Prostate gland (tissue), 2 donors: ENCODE measurements at regions not wholly inside any gene's neighbourhood (a gene's known extent, or its start where the extent isn't known, plus 50 kb on each side); places are given as distances from the start of the nearest gene placed in this dataset.

ENCODE experiments used
- DNase-seq: peaks from one replicate; pipeline ENCODE4 v3.0.0-alpha.2; 2019; ENCODE audit warnings: low spot score
- H3K27ac ChIP-seq, 2 donors: fragments of 200-600 bp; sonication (generic); 2 replicates each; pipeline ENCODE4 v1.5.1; 2017 to 2019
- H3K27me3 ChIP-seq: fragments of 200-600 bp; sonication (generic); replicated peaks from 2 replicates; pipeline ENCODE4 v1.5.1; 2019; ENCODE audit not compliant: insufficient read depth
- H3K36me3 ChIP-seq, 2 donors: fragments of 200-600 bp; sonication (generic); 1 replicate in 1 of 2; 2 replicates in 1 of 2; pipeline versions ENCODE4 v1.5.1 to v1.8.1; 2017 to 2019
- H3K4me1 ChIP-seq: fragments of 200-600 bp; sonication (generic); replicated peaks from 2 replicates; pipeline ENCODE4 v1.5.1; 2019
- H3K4me3 ChIP-seq, 2 donors: fragments of 200-600 bp; sonication (generic); 2 replicates each; pipeline ENCODE4 v1.5.1; 2017 to 2019
- H3K9me3 ChIP-seq: fragments of 200-600 bp; sonication (generic); 2 replicates; pipeline ENCODE4 v1.5.1; 2017
- POLR2A ChIP-seq: fragments of 450-650 bp; IDR thresholded peaks from one replicate; pipeline ENCODE4 v1.6.1; 2016; ENCODE audit warnings: antibody characterized with exemption, mild to moderate bottlenecking
- POLR2AphosphoS5 ChIP-seq: sonication (generic); formaldehyde crosslinking; IDR thresholded peaks from one replicate; pipeline ENCODE4 v1.6.1; 2017; ENCODE audit warnings: antibody characterized with exemption
- WGBS: methylation state at CpG from one replicate; pipeline ENCODE4 v1.1.5; 2018; 5-methylcytosine and 5-hydroxymethylcytosine counted together
- intact Hi-C: fragments of 100-400 bp; cut with DNase I; formaldehyde crosslinking; loops from one replicate; pipeline ENCODE4 v1.14.2; 2022
- TF ChIP-seq, protein P1 (sequence below), 4 experiments: fragments of 200-600 bp in 2 of 4; fragments of 450-650 bp in 2 of 4; sonication (generic) in 2 of 4; IDR thresholded peaks; 1 replicate in 3 of 4; 2 replicates in 1 of 4; pipeline ENCODE4 v1.5.1; 2016 to 2019; ENCODE audit warnings: antibody characterized with exemption in 4 of 4, mild to moderate bottlenecking in 2 of 4, moderate library complexity in 2 of 4

DNA sequence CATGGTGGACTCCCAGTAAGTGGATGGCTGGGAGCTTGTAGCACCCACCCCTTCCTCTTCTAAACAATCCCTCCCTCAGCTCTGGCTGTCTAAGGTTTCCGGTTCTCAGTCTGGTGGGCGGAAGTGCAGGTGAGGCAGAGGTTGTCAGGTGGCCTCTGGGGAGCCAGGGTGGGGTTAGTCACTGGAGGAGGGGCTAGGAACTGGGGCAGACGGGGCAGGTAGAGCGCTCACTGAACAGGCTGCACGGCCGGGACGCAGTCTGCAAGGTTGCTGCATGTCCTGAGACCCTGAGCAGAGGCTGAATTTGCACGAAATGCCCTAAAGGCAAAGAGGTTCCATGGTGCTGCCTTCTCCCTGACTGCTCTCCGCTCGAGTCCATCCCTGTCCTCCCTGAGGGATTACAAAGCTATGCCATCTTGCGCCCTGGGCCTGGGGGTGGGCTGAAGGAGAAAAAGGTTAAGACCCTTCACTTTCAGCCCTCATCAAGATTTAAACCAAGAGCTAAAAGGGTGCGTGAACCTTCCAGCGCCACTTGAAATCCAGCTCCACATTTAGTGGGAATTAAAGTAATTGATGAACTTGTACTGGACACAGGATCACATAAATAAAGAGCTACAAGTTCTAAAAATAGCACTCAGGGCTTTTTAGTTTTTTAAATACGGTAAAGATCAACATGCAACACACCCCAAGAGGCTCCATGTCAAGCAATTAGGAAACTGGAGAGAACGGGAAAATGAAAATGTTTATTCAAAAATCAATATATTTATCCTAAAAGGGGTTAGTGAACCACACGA, 62.3 kb upstream of the CTBP2 start:
- H3K36me3 ChIP-seq = no peaks in the 10 kb centered on the region
- H3K27me3 ChIP-seq = no peaks in the 10 kb centered on the region
- H3K4me3 ChIP-seq = no peak overlapping the region
- DNase-seq = no peak
- TF ChIP-seq, protein P1, sequence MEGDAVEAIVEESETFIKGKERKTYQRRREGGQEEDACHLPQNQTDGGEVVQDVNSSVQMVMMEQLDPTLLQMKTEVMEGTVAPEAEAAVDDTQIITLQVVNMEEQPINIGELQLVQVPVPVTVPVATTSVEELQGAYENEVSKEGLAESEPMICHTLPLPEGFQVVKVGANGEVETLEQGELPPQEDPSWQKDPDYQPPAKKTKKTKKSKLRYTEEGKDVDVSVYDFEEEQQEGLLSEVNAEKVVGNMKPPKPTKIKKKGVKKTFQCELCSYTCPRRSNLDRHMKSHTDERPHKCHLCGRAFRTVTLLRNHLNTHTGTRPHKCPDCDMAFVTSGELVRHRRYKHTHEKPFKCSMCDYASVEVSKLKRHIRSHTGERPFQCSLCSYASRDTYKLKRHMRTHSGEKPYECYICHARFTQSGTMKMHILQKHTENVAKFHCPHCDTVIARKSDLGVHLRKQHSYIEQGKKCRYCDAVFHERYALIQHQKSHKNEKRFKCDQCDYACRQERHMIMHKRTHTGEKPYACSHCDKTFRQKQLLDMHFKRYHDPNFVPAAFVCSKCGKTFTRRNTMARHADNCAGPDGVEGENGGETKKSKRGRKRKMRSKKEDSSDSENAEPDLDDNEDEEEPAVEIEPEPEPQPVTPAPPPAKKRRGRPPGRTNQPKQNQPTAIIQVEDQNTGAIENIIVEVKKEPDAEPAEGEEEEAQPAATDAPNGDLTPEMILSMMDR (IDR thresholded peaks at IDR 0.05) = no peak
- TF ChIP-seq POLR2AphosphoS5 = no peak
- TF ChIP-seq POLR2A = no peak
- no peaks in the 10 kb centered on the region for H3K4me1 ChIP-seq
- intact Hi-C loops = no loop called here
- no peaks in the 10 kb centered on the region for H3K9me3 ChIP-seq
- 90% methylated on average over 16 of the region's 16 CpGs for WGBS
- no peak overlapping the region for H3K27ac ChIP-seq

- Histone ChIP-seq H3K9me3 (no peaks in the 10 kb centered on the region), H3K4me1 (no peaks in the 10 kb centered on the region), H3K36me3 (no peaks in the 10 kb centered on the region), H3K4me3 (no peak overlapping the region), H3K27me3 (no peaks in the 10 kb centered on the region), H3K27ac (no peak overlapping the region)
- DNase-seq = no peak
- intact Hi-C loops = no loop called here
- 90% methylated on average over 8 of the region's 8 CpGs for WGBS
- TF ChIP-seq POLR2A = no peak
- TF ChIP-seq, protein P1 (IDR thresholded peaks at IDR 0.05) = no peak
- TF ChIP-seq POLR2AphosphoS5 = no peak
Observed at GRCh38 chr10:125221716-125222115, 61.4 kb upstream of the CTBP2 start.

DNA sequence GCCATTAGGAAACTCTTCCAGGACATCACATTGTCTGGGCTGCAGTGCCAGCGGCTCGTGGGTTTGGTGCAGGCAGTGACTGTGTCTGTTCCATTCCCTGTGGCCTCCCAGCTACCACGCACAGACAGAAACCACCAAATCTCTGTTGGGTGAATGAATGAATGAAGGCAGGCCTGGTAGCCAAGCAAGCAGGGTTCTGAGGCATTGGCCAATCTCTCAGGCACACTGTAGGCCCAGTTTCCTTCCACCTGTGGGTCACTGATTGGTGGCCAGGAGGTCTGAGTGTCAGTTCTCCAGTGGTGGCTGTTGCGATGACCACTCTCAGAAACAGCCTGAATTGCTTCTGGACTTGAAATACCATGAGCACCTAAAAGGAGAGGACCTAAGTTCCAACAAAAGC, 59.4 kb upstream of the CTBP2 start:
- TF ChIP-seq POLR2A (no peak), POLR2AphosphoS5 (no peak)
- TF ChIP-seq, protein P1 (IDR thresholded peaks at IDR 0.05) = no peak
- H3K36me3 ChIP-seq = no peaks in the 10 kb centered on the region
- no peak for DNase-seq
- H3K4me1 ChIP-seq = no peaks in the 10 kb centered on the region
- intact Hi-C loops = no loop called here
- no peaks in the 10 kb centered on the region for H3K27me3 ChIP-seq
- 97% methylated on average over 4 of the region's 4 CpGs for WGBS
- no peak overlapping the region for H3K4me3 ChIP-seq
- H3K27ac ChIP-seq = no peak overlapping the region
- H3K9me3 ChIP-seq = no peaks in the 10 kb centered on the region

GRCh38 chr10:125218967-125219366, 58.6 kb upstream of the CTBP2 start:
- intact Hi-C loops = no loop called here
- no peaks in the 10 kb centered on the region for H3K9me3 ChIP-seq
- no peaks in the 10 kb centered on the region for H3K36me3 ChIP-seq
- WGBS = 95% methylated on average over 4 of the region's 4 CpGs
- no peaks in the 10 kb centered on the region for H3K4me1 ChIP-seq
- H3K27ac ChIP-seq = no peak overlapping the region
- H3K4me3 ChIP-seq = no peak overlapping the region
- TF ChIP-seq, protein P1 (IDR thresholded peaks at IDR 0.05) = no peak
- no peak for TF ChIP-seq POLR2A
- no peak for TF ChIP-seq POLR2AphosphoS5
- H3K27me3 ChIP-seq = no peaks in the 10 kb centered on the region
- no peak for DNase-seq
